ENCODE measurements at regions not wholly inside any gene's neighbourhood (a gene's known extent, or its start where the extent isn't known, plus 50 kb on each side); places are given as distances from the start of the nearest gene placed in this dataset.

DNA sequence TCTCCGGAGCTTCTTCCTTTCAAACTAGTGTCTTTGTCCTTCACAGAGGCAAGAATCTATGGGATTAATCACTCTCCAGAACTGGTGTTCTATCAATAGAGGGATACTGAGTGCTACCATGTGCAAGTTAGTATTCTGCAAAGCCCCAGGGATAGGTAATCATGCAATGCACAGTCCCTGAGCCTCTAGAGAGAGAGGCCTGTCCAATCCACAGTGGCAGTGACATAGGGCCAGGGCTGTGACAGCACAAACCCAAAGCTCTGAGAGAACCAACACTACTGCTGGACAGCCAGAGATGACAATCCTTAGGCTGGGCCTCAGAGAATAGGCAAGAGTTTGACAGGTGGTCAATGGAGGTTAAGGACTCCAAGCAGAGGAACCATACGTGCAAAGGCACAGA lies 66.8 kb upstream of the USP47 start:
- no peak for TF ChIP-seq RXRA (IDR thresholded peaks at IDR 0.05; ENCODE audit: borderline replicate concordance, low read depth)
- TF ChIP-seq, protein P1, sequence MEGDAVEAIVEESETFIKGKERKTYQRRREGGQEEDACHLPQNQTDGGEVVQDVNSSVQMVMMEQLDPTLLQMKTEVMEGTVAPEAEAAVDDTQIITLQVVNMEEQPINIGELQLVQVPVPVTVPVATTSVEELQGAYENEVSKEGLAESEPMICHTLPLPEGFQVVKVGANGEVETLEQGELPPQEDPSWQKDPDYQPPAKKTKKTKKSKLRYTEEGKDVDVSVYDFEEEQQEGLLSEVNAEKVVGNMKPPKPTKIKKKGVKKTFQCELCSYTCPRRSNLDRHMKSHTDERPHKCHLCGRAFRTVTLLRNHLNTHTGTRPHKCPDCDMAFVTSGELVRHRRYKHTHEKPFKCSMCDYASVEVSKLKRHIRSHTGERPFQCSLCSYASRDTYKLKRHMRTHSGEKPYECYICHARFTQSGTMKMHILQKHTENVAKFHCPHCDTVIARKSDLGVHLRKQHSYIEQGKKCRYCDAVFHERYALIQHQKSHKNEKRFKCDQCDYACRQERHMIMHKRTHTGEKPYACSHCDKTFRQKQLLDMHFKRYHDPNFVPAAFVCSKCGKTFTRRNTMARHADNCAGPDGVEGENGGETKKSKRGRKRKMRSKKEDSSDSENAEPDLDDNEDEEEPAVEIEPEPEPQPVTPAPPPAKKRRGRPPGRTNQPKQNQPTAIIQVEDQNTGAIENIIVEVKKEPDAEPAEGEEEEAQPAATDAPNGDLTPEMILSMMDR (IDR thresholded peaks at IDR 0.05), result no peak
- TF ChIP-seq, protein P2, sequence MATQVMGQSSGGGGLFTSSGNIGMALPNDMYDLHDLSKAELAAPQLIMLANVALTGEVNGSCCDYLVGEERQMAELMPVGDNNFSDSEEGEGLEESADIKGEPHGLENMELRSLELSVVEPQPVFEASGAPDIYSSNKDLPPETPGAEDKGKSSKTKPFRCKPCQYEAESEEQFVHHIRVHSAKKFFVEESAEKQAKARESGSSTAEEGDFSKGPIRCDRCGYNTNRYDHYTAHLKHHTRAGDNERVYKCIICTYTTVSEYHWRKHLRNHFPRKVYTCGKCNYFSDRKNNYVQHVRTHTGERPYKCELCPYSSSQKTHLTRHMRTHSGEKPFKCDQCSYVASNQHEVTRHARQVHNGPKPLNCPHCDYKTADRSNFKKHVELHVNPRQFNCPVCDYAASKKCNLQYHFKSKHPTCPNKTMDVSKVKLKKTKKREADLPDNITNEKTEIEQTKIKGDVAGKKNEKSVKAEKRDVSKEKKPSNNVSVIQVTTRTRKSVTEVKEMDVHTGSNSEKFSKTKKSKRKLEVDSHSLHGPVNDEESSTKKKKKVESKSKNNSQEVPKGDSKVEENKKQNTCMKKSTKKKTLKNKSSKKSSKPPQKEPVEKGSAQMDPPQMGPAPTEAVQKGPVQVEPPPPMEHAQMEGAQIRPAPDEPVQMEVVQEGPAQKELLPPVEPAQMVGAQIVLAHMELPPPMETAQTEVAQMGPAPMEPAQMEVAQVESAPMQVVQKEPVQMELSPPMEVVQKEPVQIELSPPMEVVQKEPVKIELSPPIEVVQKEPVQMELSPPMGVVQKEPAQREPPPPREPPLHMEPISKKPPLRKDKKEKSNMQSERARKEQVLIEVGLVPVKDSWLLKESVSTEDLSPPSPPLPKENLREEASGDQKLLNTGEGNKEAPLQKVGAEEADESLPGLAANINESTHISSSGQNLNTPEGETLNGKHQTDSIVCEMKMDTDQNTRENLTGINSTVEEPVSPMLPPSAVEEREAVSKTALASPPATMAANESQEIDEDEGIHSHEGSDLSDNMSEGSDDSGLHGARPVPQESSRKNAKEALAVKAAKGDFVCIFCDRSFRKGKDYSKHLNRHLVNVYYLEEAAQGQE (IDR thresholded peaks at IDR 0.05; ENCODE audit: low read depth, low read length), result no peak
- TF ChIP-seq GABPA (IDR thresholded peaks at IDR 0.05; ENCODE audit: low read depth), result no peak
- TF ChIP-seq SMC3 (IDR thresholded peaks at IDR 0.05; ENCODE audit: low read depth, low read length), result no peak
- TF ChIP-seq RCOR1 (IDR thresholded peaks at IDR 0.05; ENCODE audit: low read length), result no peak
- TF ChIP-seq, protein P3, sequence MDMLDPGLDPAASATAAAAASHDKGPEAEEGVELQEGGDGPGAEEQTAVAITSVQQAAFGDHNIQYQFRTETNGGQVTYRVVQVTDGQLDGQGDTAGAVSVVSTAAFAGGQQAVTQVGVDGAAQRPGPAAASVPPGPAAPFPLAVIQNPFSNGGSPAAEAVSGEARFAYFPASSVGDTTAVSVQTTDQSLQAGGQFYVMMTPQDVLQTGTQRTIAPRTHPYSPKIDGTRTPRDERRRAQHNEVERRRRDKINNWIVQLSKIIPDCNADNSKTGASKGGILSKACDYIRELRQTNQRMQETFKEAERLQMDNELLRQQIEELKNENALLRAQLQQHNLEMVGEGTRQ (IDR thresholded peaks at IDR 0.05; ENCODE audit: borderline replicate concordance, low read depth, low read length), result no peak
- no peak for TF ChIP-seq YY1 (IDR thresholded peaks at IDR 0.05; ENCODE audit: low read depth)

Data from SK-N-SH (cell line).